HEK293T (cell line): ENCODE measurements at regions not wholly inside any gene's neighbourhood (a gene's known extent, or its start where the extent isn't known, plus 50 kb on each side); places are given as distances from the start of the nearest gene placed in this dataset.

ENCODE experiments used
- CTCF ChIA-PET: fragments of 350-600 bp; formaldehyde crosslinking; extraction: SDS; loops from one replicate; lab custom pipeline; 2021; ENCODE audit warnings: antibody characterized with exemption, inconsistent platforms; lab: Yijun Ruan, JAX
- POLR2A ChIA-PET: fragments of 350-600 bp; formaldehyde crosslinking; extraction: SDS; loops from one replicate; lab custom pipeline; 2020; ENCODE audit warnings: antibody characterized with exemption, inconsistent platforms; lab: Yijun Ruan, JAX
- DNase-seq: peaks from one replicate; pipeline ENCODE4 v3.0.0; 2012; ENCODE audit warnings: mixed read lengths; ENCODE audit errors: extremely low spot score
- ARNT ChIP-seq: fragments of 450-650 bp; IDR thresholded peaks from 2 replicates; pipeline ENCODE4 v1.6.1; 2017; ENCODE audit warnings: mild to moderate bottlenecking
- BHLHE40 ChIP-seq: fragments of 450-650 bp; IDR thresholded peaks from 2 replicates; pipeline ENCODE4 v1.6.1; 2016; ENCODE audit warnings: mild to moderate bottlenecking, moderate library complexity, borderline replicate concordance
- CTBP1 ChIP-seq: fragments of 450-650 bp; IDR thresholded peaks from 2 replicates; pipeline ENCODE4 v1.6.1; 2016; ENCODE audit warnings: borderline replicate concordance
- ELF4 ChIP-seq: fragments of 450-650 bp; IDR thresholded peaks from 2 replicates; pipeline ENCODE4 v1.6.1; 2017; ENCODE audit warnings: antibody characterized with exemption
- FOXA1 ChIP-seq: fragments of 450-650 bp; IDR thresholded peaks from 2 replicates; pipeline ENCODE4 v1.6.1; 2016; ENCODE audit warnings: mild to moderate bottlenecking
- FOXK2 ChIP-seq: fragments of 450-650 bp; IDR thresholded peaks from 2 replicates; pipeline ENCODE4 v1.6.1; 2016; ENCODE audit warnings: mild to moderate bottlenecking
- FOXM1 ChIP-seq: fragments of 450-650 bp; IDR thresholded peaks from 2 replicates; pipeline ENCODE4 v1.6.1; 2017; ENCODE audit warnings: mild to moderate bottlenecking, borderline replicate concordance
- HDGF ChIP-seq: fragments of 450-650 bp; IDR thresholded peaks from 2 replicates; pipeline ENCODE4 v1.6.1; 2017; ENCODE audit warnings: antibody characterized with exemption, borderline replicate concordance
- L3MBTL2 ChIP-seq: fragments of 450-650 bp; conservative IDR thresholded peaks from 2 replicates; pipeline ENCODE4 v1.6.1; 2016; ENCODE audit warnings: mild to moderate bottlenecking
- LEF1 ChIP-seq: fragments of 450-650 bp; IDR thresholded peaks from 2 replicates; pipeline ENCODE4 v1.6.1; 2017; ENCODE audit warnings: mild to moderate bottlenecking, borderline replicate concordance
- NFRKB ChIP-seq: fragments of 450-650 bp; IDR thresholded peaks from 2 replicates; pipeline ENCODE4 v1.6.1; 2016; ENCODE audit warnings: mild to moderate bottlenecking, moderate library complexity
- SP1 ChIP-seq: fragments of 450-650 bp; IDR thresholded peaks from 2 replicates; pipeline ENCODE4 v1.6.1; 2017
- SUZ12 ChIP-seq: fragments of 450-650 bp; IDR thresholded peaks from 2 replicates; pipeline ENCODE4 v1.6.1; 2016; ENCODE audit warnings: mild to moderate bottlenecking
- TARDBP ChIP-seq: fragments of 450-650 bp; IDR thresholded peaks from 2 replicates; pipeline ENCODE4 v1.6.1; 2016
- ZNF384 ChIP-seq: fragments of 450-650 bp; IDR thresholded peaks from 2 replicates; pipeline ENCODE4 v1.6.1; 2016
- TF ChIP-seq, protein P1 (sequence below): fragments of 450-650 bp; IDR thresholded peaks from 2 replicates; pipeline ENCODE4 v1.6.1; 2016

DNA sequence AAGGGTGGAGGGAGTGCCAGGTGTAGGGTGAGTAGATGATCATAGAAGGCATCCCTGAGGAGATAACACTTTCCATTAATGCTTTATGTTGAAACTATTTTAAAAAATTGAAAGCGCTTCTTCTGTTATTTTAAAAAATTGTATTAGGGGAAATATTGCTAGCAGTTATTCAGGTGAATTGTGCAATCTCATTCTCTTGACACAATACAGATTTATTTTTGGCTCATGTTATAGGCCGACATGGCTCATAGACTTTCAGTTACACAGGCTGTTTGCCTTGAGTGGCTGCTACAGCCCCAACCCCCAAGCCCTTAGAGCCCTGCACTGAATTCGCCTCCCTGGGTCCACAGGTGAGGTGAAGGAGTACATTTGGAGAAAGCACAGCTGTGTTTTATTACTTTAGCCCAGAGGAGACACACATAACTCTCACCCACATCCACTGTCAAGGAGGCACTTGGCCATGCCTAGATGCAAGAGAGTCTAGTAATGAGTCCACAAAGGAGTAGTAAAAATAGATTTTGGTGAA is 228.2 kb downstream of the RFPL4B start:
- CTCF ChIA-PET: no interaction called here
- DNase-seq: no peak
- no peak for TF ChIP-seq FOXK2
- no peak for TF ChIP-seq LEF1
- TF ChIP-seq TARDBP: no peak
- POLR2A ChIA-PET: no interaction called here

DNA sequence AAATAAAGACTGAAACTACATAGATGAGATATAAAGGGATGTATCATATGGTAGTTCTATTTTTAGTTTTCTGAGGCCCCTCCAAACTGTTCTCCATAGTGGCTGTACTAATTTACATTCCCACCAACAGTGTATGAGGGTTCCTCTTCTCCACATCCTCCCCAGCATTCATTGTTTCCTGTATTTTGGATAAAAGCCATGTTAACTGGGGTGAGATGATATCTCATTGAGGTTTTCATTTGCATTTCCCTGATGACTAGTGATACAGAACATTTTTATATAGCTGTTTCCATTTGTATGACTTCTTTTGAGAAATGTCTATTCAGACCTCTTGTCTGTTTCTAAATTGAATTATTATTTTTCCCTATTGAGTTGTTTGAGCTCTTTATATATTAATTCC is 229.3 kb downstream of the RFPL4B start:
- TF ChIP-seq ARNT: no peak
- no peak for TF ChIP-seq LEF1
- ChIA-PET POLR2A (no interaction called here), CTCF (no interaction called here)
- DNase-seq: no peak

DNA sequence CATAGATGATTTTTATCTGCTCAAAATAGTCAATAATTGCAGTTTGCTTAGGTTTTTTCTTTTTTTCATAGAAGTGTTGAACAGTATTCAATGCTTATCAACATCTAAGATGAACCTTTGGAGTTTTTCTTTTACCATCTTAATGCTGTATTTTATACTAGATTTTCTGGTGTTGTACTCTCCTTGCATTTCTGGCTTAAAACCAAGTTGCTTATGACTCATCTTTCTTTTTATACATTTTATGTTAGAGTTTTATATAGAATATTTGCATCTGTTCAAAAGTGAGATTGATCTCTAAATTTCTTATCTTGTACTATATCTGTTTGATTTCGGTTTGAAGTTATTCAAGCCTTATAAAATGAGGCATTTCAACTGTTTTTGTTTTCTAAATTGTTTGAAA is 232.5 kb downstream of the RFPL4B start:
- TF ChIP-seq ELF4: no peak
- no peak for TF ChIP-seq SUZ12
- no peak for TF ChIP-seq BHLHE40
- TF ChIP-seq ARNT: no peak
- no peak for TF ChIP-seq TARDBP
- TF ChIP-seq HDGF: no peak
- no peak for TF ChIP-seq LEF1
- TF ChIP-seq FOXM1: no peak
- no peak for TF ChIP-seq L3MBTL2
- TF ChIP-seq CTBP1: no peak
- no peak for TF ChIP-seq FOXA1
- no peak for TF ChIP-seq FOXK2
- TF ChIP-seq SP1: no peak
- no peak for TF ChIP-seq ZNF384
- no peak for TF ChIP-seq NFRKB
- TF ChIP-seq, protein P1, sequence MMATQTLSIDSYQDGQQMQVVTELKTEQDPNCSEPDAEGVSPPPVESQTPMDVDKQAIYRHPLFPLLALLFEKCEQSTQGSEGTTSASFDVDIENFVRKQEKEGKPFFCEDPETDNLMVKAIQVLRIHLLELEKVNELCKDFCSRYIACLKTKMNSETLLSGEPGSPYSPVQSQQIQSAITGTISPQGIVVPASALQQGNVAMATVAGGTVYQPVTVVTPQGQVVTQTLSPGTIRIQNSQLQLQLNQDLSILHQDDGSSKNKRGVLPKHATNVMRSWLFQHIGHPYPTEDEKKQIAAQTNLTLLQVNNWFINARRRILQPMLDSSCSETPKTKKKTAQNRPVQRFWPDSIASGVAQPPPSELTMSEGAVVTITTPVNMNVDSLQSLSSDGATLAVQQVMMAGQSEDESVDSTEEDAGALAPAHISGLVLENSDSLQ: no peak
- CTCF ChIA-PET: no interaction called here
- POLR2A ChIA-PET: no interaction called here
- DNase-seq: no peak

DNA sequence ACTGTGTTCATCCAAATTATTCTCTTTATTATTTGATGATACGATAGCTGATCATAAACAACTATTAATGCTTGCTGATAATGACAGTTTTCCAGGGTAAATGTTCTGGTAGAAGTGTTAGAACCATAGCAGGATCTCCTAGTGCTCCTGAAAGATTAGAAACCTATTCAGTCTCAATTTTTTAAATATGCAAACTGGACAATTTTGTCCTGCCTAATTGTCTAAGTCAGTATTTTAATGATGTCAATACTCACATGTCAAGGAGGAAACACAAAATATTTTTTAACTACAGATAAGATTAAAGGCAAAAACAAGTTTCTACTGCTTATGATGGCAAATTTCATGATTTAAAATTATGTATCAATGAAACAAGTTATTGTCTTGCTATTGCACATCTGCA is 233.9 kb downstream of the RFPL4B start:
- no peak for DNase-seq
- ChIA-PET CTCF (no interaction called here), POLR2A (no interaction called here)
- TF ChIP-seq FOXK2 (no peak), ZNF384 (no peak), NFRKB (no peak), LEF1 (no peak), TARDBP (no peak), FOXM1 (no peak), ARNT (no peak), SP1 (no peak), SUZ12 (no peak), FOXA1 (no peak), HDGF (no peak), ELF4 (no peak), BHLHE40 (no peak)
- TF ChIP-seq, protein P1: no peak

DNA sequence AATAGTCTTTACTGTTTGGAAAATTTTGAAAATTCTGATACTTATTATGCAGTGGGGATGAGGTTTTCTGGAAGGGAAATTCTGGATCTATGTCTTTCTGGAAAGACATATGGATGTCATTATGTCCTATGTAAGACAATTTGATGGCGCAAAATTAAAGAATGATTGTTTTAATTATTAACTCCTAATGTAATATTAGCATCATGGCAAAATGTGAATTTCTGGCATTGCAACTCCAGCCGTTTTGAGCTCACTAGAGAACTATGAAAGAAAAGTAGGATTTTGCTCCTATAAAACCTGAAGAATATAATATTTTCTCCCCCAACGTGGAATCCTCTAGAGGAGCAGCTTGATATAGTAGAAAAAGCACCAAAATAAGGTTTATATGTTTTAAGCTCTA is 243.2 kb downstream of the RFPL4B start:
- no peak for DNase-seq
- TF ChIP-seq FOXM1 (no peak), ELF4 (no peak), HDGF (no peak), ZNF384 (no peak), NFRKB (no peak), SP1 (no peak), LEF1 (no peak), FOXA1 (no peak), CTBP1 (no peak), FOXK2 (no peak)
- TF ChIP-seq, protein P1: no peak
- ChIA-PET CTCF (no interaction called here), POLR2A (no interaction called here)

DNA sequence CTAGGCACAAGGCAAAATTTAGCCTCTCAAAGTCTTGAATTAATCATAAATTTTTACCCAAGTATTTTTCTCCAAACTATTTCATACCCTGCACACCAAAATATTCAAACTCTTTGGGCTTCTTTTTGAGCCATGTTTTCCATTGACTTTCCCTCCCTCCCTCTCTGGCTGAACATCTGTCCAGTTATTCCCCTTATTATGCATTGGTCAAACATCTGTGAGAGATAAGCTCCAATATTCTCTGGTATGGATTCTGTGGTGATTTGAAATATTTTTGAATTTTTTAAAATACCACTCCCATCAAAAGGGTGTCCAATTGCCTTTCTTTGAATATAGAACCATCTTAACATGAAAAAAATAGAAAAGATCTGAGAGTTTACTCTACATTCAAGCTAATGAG is 244.2 kb downstream of the RFPL4B start:
- no peak for DNase-seq
- ChIA-PET CTCF (no interaction called here), POLR2A (no interaction called here)
- TF ChIP-seq NFRKB (no peak), FOXA1 (no peak), ELF4 (no peak), TARDBP (no peak), HDGF (no peak), LEF1 (no peak), CTBP1 (no peak), SUZ12 (no peak), BHLHE40 (no peak), ZNF384 (no peak), ARNT (no peak), FOXK2 (no peak), SP1 (no peak), L3MBTL2 (no peak), FOXM1 (no peak)
- TF ChIP-seq, protein P1: no peak
